Astrocyte (in vitro differentiated cells and primary cell): ENCODE measurements at regions not wholly inside any gene's neighbourhood (a gene's known extent, or its start where the extent isn't known, plus 50 kb on each side); places are given as distances from the start of the nearest gene placed in this dataset.

Source experiments
- DNase-seq: peaks from one replicate; pipeline ENCODE4 v3.0.0-alpha.2; 2010; ENCODE audit warnings: low read depth
- FAIRE-seq: peaks from 2 replicates; lab custom pipeline; 2011; peaks lifted over from hg19 to GRCh38; lab: Jason Lieb, UNC
- H2AFZ ChIP-seq: 2 replicates; pipeline ENCODE4 v1.6.0; 2012; ENCODE audit warnings: low read depth, low read length, inconsistent platforms
- H3K27ac ChIP-seq: 2 replicates; pipeline ENCODE4 v1.5.1; 2011; ENCODE audit warnings: low read depth, low read length, inconsistent platforms
- H3K27me3 ChIP-seq: 2 replicates; pipeline ENCODE4 v1.6.0; 2011; ENCODE audit warnings: low read length, inconsistent platforms; ENCODE audit not compliant: insufficient read depth
- H3K36me3 ChIP-seq: 2 replicates; pipeline ENCODE4 v1.5.1; 2011; ENCODE audit warnings: low read length, inconsistent platforms; ENCODE audit not compliant: insufficient read depth
- H3K4me1 ChIP-seq: 2 replicates; pipeline ENCODE4 v1.5.1; 2011; ENCODE audit warnings: low read length, inconsistent platforms; ENCODE audit not compliant: insufficient read depth
- H3K4me2 ChIP-seq: 2 replicates; pipeline ENCODE4 v1.6.0; 2012; ENCODE audit warnings: low read length, inconsistent platforms
- H3K4me3 ChIP-seq: 2 replicates; pipeline ENCODE4 v1.5.1; 2011; ENCODE audit warnings: low read depth, mild to moderate bottlenecking, low read length, inconsistent platforms; ENCODE audit not compliant: insufficient read depth
- H3K79me2 ChIP-seq: 2 replicates; pipeline ENCODE4 v1.6.0; 2012; ENCODE audit warnings: mild to moderate bottlenecking, low read length, inconsistent platforms; ENCODE audit not compliant: insufficient read depth
- H3K9ac ChIP-seq: 2 replicates; pipeline ENCODE4 v1.6.0; 2012; ENCODE audit warnings: mild to moderate bottlenecking, low read length, inconsistent platforms
- H3K9me3 ChIP-seq: 2 replicates; pipeline ENCODE4 v1.5.1; 2012; ENCODE audit warnings: low read depth, mild to moderate bottlenecking, low read length, inconsistent platforms; ENCODE audit not compliant: insufficient read depth
- H4K20me1 ChIP-seq: 2 replicates; pipeline ENCODE4 v1.6.0; 2012; ENCODE audit warnings: low read length, inconsistent platforms; ENCODE audit not compliant: insufficient read depth
- H3K27ac Mint-ChIP-seq: one replicate; pipeline ENCODE4 v1.8.0; 2021; ENCODE audit warnings: mild to moderate bottlenecking, mixed read lengths; ENCODE audit not compliant: unreplicated experiment
- H3K27me3 Mint-ChIP-seq: one replicate; pipeline ENCODE4 v1.8.0; 2021; ENCODE audit warnings: low read depth, mixed read lengths; ENCODE audit not compliant: unreplicated experiment
- H3K36me3 Mint-ChIP-seq: one replicate; pipeline ENCODE4 v1.8.0; 2021; ENCODE audit warnings: low read depth, mixed read lengths; ENCODE audit not compliant: unreplicated experiment
- H3K4me1 Mint-ChIP-seq: one replicate; pipeline ENCODE4 v1.8.0; 2021; ENCODE audit warnings: low read depth, mixed read lengths; ENCODE audit not compliant: unreplicated experiment
- H3K4me3 Mint-ChIP-seq: one replicate; pipeline ENCODE4 v1.8.0; 2021; ENCODE audit warnings: mild to moderate bottlenecking, moderate library complexity, mixed read lengths; ENCODE audit not compliant: unreplicated experiment
- H3K9me3 Mint-ChIP-seq: one replicate; pipeline ENCODE4 v1.8.0; 2021; ENCODE audit warnings: mild to moderate bottlenecking, mixed read lengths; ENCODE audit not compliant: unreplicated experiment
- CTCF ChIP-seq: IDR thresholded peaks from 2 replicates; pipeline ENCODE4 v1.5.1; 2011; ENCODE audit warnings: low read depth, mild to moderate bottlenecking, inconsistent platforms, low read length, moderate library complexity; ENCODE audit not compliant: insufficient read depth
- EZH2 ChIP-seq: IDR thresholded peaks from 2 replicates; pipeline ENCODE4 v1.6.1; 2012; ENCODE audit warnings: mild to moderate bottlenecking, low read length, inconsistent platforms; ENCODE audit not compliant: insufficient read depth

- H3K4me3 ChIP-seq: no peak overlapping the region
- no peak for FAIRE-seq
Measured at GRCh38 chr1:81443288-81443687, 357.4 kb upstream of the ADGRL2 start.

GRCh38 chr1:81439046-81439823 is 361.5 kb upstream of the ADGRL2 start:
- peaks cover 6% of the 10 kb centered on the region for H3K4me1 Mint-ChIP-seq
- Histone ChIP-seq H3K79me2 (no peaks in the 10 kb centered on the region), H3K36me3 (no peaks in the 10 kb centered on the region), H3K4me2 (no peak overlapping the region), H4K20me1 (no peaks in the 10 kb centered on the region), H2AFZ (no peak overlapping the region), H3K27me3 (no peaks in the 10 kb centered on the region), H3K4me3 (no peak overlapping the region), H3K9me3 (no peaks in the 10 kb centered on the region), H3K9ac (no peak overlapping the region), H3K4me1 (no peaks in the 10 kb centered on the region), H3K27ac (no peak overlapping the region)
- no peak overlapping the region for H3K27ac Mint-ChIP-seq
- H3K9me3 Mint-ChIP-seq: no peaks in the 10 kb centered on the region
- TF ChIP-seq EZH2: no peak
- TF ChIP-seq CTCF: no peak
- no peaks in the 10 kb centered on the region for H3K36me3 Mint-ChIP-seq
- H3K27me3 Mint-ChIP-seq: no peaks in the 10 kb centered on the region
- FAIRE-seq: no peak
- H3K4me3 Mint-ChIP-seq: no peak overlapping the region
- DNase-seq: no peak

More at GRCh38 chr1:81443288-81443687, 357.4 kb upstream of the ADGRL2 start:
- Mint-ChIP-seq H3K9me3 (peaks cover 3% of the 10 kb centered on the region), H3K27ac (no peak overlapping the region), H3K4me3 (no peak overlapping the region), H3K36me3 (no peaks in the 10 kb centered on the region), H3K27me3 (no peaks in the 10 kb centered on the region), H3K4me1 (no peaks in the 10 kb centered on the region)
- no peak overlapping the region for H3K9ac ChIP-seq
- no peak overlapping the region for H2AFZ ChIP-seq
- no peak overlapping the region for H3K27ac ChIP-seq
- H3K79me2 ChIP-seq: no peaks in the 10 kb centered on the region
- H3K9me3 ChIP-seq: no peaks in the 10 kb centered on the region
- no peaks in the 10 kb centered on the region for H3K27me3 ChIP-seq
- no peaks in the 10 kb centered on the region for H3K36me3 ChIP-seq
- DNase-seq: no peak
- H3K4me1 ChIP-seq: no peaks in the 10 kb centered on the region
- H3K4me2 ChIP-seq: no peak overlapping the region
- no peaks in the 10 kb centered on the region for H4K20me1 ChIP-seq
- TF ChIP-seq CTCF (no peak), EZH2 (no peak)

GRCh38 chr1:81437649-81438048 is 363.1 kb upstream of the ADGRL2 start:
- Histone ChIP-seq H3K27ac (no peak overlapping the region), H3K79me2 (no peaks in the 10 kb centered on the region), H3K4me1 (no peaks in the 10 kb centered on the region), H3K4me2 (no peak overlapping the region), H3K9me3 (no peaks in the 10 kb centered on the region), H3K9ac (no peak overlapping the region), H3K36me3 (no peaks in the 10 kb centered on the region), H4K20me1 (no peaks in the 10 kb centered on the region), H2AFZ (no peak overlapping the region), H3K27me3 (no peaks in the 10 kb centered on the region), H3K4me3 (no peak overlapping the region)
- DNase-seq (no peak), FAIRE-seq (no peak)
- Mint-ChIP-seq H3K27ac (no peak overlapping the region), H3K27me3 (no peaks in the 10 kb centered on the region), H3K4me1 (peaks cover 8% of the 10 kb centered on the region), H3K36me3 (no peaks in the 10 kb centered on the region), H3K9me3 (no peaks in the 10 kb centered on the region), H3K4me3 (no peak overlapping the region)
- TF ChIP-seq EZH2 (no peak), CTCF (no peak)
